NOMO-1 treated with dmso at 0.1 percent for 144 hours (cell line): ENCODE measurements at regions not wholly inside any gene's neighbourhood (a gene's known extent, or its start where the extent isn't known, plus 50 kb on each side); places are given as distances from the start of the nearest gene placed in this dataset.

ENCODE experiments used
- DNase-seq: peaks from one replicate; lab custom pipeline; 2025; ENCODE audit not compliant: unreplicated experiment; lab: John Stamatoyannopoulos, UW

GRCh38 chr13:109868578-109869311 is 82.4 kb upstream of the IRS2 start:
- DNase-seq: no peak

- DNase-seq: no peak
Measured at GRCh38 chr13:109867766-109868165, 81.4 kb upstream of the IRS2 start.

- DNase-seq: no peak
Measured at GRCh38 chr13:109862627-109863026, 76.2 kb upstream of the IRS2 start.

- DNase-seq: no peak
Measured at GRCh38 chr13:109859898-109860297, 73.5 kb upstream of the IRS2 start.

- no peak for DNase-seq
Measured at GRCh38 chr13:109859216-109859835, 72.9 kb upstream of the IRS2 start.

- no peak for DNase-seq
Measured at GRCh38 chr13:109858319-109858718, 71.9 kb upstream of the IRS2 start.

- no peak for DNase-seq
Measured at GRCh38 chr13:109857803-109858202, 71.4 kb upstream of the IRS2 start.

- DNase-seq: no peak
Measured at GRCh38 chr13:109857325-109857724, 70.9 kb upstream of the IRS2 start.

- DNase-seq: no peak
Measured at GRCh38 chr13:109856350-109856749, 70.0 kb upstream of the IRS2 start.

- DNase-seq: no peak
Measured at GRCh38 chr13:109853153-109853552, 66.8 kb upstream of the IRS2 start.

- DNase-seq: no peak
Measured at GRCh38 chr13:109846185-109846584, 59.8 kb upstream of the IRS2 start.

- DNase-seq: no peak
Measured at GRCh38 chr13:109844396-109844795, 58.0 kb upstream of the IRS2 start.

- no peak for DNase-seq
Measured at GRCh38 chr13:109843695-109844094, 57.3 kb upstream of the IRS2 start.

GRCh38 chr13:109842212-109842920 is 56.0 kb upstream of the IRS2 start:
- no peak for DNase-seq

GRCh38 chr13:109840893-109841287 is 54.5 kb upstream of the IRS2 start:
- DNase-seq: no peak

GRCh38 chr13:109840201-109840892 is 54.0 kb upstream of the IRS2 start:
- no peak for DNase-seq

- no peak for DNase-seq
Measured at GRCh38 chr13:109836629-109837607, 50.5 kb upstream of the IRS2 start.
